Stimulated activated CD4-positive, alpha-beta T cell treated with anti-CD3 and anti-CD28 coated beads, Interleukin-15, amount 100 ng/mL, for 48 hours (primary cell): ENCODE measurements at regions not wholly inside any gene's neighbourhood (a gene's known extent, or its start where the extent isn't known, plus 50 kb on each side); places are given as distances from the start of the nearest gene placed in this dataset.

Source experiments
- DNase-seq, 2 donors: peaks; one replicate each; pipeline ENCODE4 v3.0.0-alpha.2; 2020; ENCODE audit warnings: low read depth in 2 of 2

DNA sequence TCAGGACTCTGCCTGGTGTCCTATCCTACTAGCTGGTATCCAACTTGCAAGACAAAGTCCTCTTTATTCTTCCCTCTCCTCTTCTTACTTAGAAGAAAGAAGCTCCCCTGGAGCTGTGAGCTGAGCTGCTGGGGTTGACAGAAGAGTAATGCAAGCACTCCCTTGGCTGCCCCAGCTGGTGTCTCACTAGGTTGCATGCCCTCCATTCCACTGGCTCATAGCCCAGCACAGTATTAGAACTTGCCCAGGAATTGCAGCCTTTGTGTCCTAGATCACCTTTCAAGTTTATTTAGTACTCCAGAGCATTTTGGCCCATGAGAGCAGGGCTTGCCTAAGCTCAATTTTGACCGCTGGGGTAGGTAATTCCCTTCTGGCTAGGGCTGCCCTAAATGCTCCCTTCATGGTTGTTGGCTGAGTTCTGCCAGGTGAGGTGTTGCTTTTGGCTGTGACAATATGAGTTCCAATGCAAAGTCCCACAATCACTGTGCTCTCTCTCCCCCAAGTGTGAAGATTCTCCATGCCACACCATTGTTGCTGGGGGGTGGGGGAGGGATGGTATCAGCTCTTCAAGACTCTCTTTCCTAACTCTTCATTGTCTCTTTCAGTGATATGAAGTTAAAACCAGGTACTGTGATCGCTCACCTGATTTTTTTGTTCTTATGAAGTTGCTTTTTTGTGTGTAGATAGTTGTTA is 317.4 kb upstream of the DDHD1 start:
- DNase-seq: no peak

DNA sequence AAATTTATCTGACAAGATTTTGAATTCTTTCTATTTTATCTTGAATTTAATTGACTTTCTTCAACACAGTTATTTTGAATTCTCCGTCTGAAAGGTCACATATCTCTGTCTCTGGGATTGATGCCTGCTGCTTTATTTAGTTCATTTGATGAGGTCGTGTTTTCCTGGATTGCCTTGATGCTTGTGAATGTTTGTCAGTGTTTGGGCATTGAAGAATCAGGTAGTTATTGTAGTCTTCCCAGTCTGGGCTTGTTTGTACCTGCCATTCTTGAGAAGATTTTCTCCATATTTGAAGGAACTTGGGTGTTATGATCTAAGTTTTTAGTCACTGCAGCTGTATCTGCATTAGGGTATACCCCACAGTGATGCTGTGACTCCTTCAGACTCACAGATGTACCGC is 315.8 kb upstream of the DDHD1 start:
- DNase-seq: no peak

DNA sequence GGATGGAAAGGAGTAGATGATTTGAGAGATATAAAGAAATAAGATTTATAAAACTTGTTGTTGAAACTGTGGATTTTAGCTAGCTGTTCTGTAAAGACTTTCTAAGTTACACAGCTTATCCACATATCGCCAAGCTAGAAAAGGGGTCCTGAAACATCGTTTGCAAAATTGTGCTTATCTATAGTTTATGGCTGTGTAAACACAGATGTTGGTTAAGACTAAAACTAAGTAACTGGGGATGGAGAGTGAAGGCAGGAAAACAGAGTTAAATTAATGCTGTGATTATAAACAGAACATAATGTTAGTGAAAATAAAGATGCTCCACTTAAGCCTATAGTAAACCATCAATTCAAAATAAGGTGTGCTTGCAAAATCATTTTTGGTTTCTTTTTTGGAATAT is 311.3 kb upstream of the DDHD1 start:
- no peak for DNase-seq

DNA sequence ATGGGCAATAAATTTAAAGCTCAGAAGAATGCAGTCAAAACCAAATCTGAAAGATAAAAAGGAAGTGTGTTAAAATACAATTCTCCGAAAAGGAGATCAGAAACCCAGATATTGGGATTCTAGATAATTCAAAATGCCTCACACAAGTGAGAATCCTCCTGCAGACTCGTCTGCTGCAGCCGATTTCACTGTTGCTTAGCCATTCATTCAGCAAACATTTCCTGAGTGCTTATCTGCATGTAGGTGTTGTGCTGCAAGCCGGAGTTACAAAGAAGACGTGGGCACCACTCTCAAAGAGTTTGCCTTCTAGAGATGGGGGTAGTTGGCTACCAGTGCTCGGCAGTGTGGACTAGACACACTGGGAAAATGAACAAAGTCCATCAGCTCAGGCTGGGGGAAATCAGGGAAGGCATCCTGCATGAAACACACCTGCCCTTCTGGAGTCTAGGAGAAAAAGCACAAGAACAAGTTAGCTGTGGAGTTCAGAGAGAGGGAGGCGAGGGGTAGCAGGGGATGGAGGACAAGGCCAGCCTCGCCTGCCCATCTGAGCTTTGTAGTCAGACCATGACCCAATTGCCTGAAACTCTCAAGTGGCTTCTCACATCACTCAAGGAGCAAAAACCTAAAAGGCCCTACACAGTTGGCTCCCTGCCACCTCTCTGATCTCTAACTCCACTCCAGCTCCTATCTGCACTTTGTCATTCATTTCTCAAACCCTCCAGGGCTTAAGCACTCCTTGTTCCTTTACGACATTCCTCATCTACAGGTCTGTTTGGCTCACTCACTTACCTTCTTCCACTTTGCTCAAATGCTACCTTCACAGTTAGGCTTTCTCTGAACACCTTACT is 310.0 kb upstream of the DDHD1 start:
- no peak for DNase-seq

DNA sequence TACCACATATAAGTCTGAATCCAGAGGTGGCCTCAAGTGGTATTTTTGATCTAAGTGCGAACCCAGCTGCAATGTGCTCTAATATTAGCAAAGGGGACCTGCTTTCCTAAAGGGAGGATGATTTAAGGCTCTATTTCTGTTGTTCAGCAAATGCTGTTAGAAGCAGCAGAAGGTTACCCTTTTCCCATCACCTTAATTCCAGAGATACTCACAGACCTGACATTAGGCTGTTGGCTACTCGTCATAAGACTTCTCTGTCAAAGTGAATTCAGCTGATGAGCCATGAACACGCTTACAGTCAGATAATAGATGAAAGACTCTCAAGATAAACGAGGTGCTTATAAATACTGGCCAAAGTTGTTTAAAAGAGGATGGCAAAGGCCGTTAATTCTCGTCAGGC is 308.7 kb upstream of the DDHD1 start:
- no peak for DNase-seq

DNA sequence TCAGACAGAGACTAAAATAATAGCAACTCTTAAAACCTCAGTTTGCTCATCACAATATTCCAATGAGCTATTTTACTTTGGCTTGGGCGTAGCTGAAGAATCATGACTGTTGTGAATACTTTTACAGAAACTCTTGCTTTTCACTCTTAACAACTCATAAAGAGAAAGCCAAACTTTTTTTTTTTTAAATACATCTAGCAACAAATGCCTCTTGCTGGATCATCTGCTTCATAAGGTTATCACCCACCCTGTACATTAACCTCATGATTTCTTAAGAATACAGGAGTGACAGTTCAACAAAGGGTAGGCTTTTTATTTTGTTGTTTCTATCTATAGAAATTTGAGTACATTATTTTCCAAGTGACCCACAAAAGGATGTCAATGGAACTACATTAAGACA is 307.4 kb upstream of the DDHD1 start:
- DNase-seq: no peak

DNA sequence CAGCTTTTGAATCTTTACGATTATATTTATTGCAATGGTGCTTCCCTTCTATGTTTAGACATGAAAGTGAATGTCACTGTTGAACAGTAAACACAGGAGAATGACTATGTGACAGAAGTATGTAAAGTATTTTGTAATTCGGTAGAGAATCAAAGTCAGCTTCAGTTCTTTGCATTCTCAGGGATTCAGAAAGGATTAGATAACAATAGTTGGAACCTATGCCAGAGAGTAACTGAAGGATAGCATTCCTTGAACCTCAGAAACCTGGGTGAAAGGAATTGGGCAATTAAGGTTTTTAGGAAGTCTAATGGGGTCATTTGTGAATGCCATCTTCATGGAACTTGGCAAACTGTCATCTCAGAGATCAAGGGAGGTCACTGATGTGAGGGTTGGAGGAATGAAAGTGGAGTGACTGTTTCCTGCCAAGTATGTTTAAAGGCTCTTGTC is 305.3 kb upstream of the DDHD1 start:
- DNase-seq: no peak

DNA sequence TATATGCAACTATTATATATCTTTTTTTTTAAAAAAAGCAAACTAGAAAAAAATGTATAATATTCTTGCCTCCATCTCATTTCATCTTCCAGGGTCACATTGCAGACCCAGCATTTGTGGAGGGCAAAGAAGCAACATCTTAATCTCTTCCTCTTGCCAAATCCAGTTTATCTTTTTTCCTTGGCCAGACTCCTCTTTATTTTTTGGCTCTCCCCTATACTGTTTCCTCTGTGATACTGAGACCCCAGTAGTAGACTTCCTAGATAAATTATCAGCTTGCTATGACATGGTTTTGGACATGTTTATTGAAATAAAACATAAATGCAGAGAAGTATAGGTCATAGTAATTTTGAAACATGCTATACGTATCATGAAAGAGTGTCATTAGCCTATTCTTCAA is 303.8 kb upstream of the DDHD1 start:
- no peak for DNase-seq

DNA sequence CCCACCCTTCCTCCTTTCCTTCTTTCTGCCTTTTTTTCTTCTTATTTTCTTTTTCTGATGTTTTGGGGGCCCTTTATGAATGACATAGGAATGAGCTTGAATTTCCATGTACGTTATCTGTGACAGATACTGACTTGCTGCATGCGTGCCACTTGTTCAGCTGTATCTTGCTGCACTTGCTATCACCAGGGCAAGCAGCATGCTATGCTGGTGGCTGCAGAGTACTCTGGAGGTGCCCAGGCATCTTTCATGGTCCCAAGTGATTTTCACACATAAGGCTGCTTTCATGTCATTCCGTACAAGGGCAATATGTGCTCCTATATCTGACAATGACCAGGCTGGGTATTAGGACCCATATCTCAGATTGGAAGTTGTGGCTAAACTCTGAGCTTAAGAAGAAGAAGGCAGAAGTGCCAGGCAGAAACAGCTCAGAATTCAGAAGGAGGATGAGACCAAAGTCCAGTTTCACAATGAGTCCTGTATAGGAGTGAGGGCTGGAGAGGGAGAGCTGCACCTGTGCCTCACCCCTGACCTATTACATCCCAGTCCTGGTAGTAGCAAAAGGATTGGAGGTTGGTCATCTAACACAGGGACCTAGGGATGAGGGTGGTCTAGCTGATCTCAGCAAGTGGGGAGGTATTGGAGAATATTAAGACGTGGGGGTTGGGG is 299.0 kb upstream of the DDHD1 start:
- no peak for DNase-seq

DNA sequence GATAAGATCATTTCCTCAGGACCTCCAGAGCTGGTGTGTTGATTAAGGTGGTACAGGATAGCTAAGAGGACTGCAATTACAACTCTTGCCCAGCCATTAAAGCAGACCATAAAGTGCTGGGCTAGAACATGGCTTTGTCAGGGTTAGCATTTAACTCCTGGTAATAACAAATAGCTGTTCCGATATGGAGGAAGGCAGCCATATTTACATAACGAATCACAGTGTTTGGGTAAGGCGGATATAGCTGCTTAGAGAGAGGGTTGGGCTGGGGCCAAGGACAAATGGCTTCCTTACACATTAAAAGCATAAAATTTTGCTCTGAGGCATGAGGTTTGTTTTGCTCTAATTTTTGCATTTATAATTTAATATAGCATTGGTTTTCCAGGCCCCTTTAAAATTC is 297.7 kb upstream of the DDHD1 start:
- DNase-seq: no peak

DNA sequence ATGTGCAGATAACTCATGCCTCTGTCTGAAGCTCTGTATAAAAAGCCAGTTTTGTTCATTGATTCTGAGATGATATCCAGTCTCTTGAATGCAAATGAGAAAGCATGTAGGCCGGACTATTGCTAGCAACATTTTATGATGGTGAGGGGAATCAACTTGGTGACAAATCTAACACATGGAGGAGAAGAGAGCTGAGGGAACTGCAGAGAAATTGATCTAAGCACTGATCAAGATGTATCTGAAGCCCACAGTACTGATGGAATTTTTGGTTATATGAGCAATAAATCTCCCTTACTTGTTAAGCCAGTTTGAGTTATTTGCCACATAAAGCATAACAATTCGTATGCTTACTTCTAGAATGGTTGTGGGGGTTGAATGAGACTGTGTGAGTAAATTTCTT is 295.6 kb upstream of the DDHD1 start:
- DNase-seq: no peak

DNA sequence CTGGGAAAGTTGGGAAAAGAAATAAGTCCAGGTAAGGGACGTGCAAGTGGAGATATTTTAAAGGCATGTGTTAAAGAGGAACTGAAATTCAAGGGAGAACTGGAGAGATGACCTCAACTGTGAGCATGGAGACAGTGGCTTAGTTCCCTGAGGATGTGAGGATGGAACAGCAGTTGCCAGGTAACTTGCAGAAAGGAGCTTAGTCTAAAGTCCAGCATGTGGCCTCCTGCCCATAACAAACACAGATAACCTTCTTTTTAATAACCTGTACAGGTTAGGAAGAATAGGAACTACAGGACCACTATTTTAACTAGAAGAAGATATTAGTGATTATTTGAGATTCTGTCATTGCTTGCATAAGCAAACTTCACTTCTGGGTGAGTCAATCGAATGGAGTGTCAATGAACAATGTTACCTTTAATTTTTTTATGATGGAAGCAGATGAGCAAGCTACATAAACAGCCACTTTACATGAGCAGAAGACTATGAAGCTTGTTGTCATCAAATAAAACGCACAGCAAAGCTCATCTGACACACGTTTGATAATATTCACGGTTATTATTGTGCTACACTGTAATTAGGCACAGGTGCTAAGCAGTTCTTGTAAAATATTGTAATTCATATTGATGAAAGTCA is 291.7 kb upstream of the DDHD1 start:
- no peak for DNase-seq

DNA sequence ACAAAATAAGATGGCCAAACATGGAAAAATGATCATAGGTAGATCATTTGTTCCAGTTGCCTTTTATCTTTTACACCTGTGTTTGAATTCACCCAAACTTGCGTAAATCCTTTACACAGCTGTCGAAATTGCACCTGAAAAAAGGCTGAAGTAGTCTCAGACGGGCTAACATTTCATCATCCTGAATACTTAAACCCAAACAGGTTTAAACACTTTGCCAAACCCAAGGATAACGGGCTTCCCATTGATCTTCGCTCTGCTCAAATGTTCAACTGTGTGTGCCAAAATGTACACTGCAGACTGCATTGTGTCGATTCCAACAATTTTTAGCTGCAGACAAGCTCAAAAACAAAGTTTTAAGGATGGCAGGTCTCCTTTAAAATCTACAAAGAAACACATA is 288.7 kb upstream of the DDHD1 start:
- DNase-seq: no peak

DNA sequence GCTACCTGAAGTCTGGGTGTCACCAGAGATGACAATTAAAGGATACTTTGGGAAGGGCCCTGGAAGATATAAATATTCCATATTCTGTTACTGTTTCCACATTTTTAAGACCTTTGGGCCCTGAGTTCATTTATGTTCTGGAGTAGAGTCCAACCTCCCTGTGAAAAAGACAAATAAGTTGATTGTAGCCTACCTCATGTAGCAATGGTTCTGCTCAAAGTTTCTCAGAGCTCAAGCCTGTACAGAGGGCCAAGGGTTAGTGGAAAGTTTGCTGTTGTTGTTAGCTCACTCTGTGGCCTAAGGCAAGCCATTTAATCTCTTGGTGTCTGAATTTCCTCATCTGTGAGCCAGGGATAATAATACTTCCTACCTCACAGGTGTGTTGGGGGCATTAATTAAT is 284.7 kb upstream of the DDHD1 start:
- no peak for DNase-seq

DNA sequence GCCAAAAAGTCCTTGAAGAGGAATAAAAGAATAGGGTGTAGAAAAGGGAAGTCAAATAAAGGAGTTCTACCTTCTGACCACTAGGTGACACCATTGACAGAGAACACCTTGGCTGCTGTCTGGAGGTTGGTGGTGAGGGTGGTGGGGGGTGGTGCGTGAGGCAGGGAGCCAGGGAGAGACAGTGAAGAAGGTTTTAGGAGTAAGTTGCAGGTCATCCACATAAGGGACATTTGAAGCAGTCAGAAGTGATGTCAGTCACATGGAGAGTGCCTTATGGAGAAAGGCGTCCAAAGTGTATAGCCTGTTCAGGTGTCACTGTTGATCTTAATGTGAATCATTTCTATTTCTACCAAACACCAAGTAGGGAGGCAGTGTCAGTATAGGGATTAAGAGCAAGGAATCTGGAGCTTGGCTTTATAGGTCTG is 279.3 kb upstream of the DDHD1 start:
- DNase-seq: no peak

DNA sequence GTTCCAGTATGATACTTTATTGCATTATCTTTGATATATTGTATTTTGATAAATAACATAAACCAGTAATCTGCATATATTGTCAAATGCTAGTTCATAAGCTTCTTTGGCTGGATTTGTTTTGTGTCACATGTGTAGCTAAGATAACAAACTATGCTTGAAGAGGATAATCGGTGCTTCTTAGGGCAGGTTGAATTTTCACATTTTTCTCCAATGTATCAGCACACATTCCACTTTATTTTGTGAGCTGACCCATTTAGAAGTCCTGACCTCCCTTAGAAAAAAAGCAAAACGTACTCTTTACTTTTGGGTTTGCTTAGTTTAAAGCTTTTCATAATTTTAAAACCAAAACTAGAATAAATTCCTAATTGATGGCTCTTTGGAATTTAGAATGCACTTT is 277.7 kb upstream of the DDHD1 start:
- DNase-seq: no peak

DNA sequence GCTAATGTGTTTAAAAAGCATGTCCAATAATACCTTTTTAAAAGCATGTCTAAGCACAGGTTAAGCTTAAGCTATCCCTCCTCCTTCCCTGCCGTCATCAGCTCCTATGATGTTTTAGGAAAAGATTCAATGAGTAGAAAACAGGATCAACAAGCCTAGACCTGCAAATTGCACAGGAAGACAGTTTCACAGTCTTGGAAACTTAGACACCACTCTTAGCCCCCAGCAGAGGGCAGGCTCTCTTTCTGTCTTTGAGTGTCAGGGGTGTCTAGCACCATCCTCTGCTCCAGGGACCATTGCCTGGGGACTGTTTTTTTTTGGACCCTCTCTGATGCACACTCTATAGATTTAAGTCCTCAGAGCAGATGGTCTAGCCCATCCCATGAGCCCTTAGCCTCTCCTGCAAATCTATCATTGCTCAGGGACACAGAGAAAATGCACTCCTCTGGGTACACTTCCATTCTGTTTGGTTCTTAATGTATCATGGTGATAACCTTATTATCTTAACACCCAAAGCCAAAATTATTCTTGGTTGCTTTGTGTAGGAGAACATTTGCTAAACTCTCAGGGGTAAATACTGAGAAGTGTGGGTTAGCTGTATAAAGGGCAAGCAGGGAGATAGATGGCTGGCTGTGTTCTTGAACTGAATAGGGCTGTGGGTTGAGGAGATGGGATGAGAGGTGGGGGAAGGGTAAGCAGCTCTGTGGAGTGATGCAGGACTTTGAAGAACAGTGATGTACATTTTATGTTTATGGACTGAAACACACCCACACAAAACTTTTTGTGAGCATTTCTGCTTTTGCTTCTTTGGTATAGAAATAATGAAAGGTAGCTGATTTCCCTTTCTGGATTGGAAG is 259.9 kb upstream of the DDHD1 start:
- DNase-seq: no peak

DNA sequence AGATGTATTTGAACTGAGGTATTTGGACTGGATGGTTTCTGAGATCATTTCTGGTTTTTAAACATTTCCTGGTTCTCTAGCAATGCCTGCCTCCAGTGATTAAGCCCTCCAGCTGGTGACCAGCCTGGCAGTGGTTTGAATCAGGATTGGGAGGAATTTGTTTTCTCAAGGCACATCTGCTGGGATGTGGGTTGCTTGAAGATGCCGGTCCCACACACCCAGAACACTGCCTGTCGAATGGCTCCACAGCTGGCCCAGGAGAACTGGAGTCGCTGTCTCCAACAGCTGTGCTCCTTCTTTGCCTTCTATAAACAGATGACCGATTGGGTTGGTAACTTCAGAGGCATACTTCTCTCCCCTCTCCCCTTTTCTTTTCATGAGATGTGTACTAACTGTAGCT is 258.0 kb upstream of the DDHD1 start:
- DNase-seq: no peak

DNA sequence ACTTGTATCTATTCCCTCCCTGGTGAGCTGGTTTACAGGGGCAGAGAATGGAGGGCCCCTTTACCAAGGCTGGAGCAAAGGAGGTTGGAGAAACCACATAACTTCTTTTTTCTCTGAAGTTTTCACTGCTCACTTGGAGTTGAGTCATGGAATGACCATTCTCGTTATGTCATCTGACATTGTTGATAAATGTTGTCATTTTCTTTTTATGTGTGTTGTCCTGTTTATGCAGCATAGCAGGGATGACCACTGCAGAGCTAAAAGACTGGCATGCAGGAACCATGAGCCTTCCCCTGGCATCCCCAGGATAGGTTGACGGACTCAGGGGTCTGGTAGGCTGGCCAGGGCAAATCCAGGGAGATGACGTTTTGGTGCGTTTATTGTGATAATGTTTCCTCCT is 256.8 kb upstream of the DDHD1 start:
- no peak for DNase-seq

DNA sequence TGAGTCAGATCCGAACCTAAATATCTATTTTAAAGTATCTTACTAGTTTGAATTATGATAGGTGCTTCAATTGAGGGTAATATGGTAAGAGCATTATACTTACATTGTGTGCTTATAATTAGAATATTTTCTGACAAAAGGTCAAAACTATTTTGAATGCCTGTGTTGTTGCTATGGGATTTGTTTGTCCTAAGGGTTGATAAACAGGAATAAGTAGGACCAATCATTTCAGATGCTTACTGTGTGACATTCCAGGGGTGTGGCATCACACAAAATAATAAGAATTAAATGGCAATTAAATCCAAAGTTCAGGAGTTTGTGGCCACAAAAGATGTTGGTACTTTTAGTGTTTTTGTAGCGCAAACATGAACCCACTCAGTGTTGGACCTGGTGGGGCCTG is 256.2 kb upstream of the DDHD1 start:
- DNase-seq: no peak

DNA sequence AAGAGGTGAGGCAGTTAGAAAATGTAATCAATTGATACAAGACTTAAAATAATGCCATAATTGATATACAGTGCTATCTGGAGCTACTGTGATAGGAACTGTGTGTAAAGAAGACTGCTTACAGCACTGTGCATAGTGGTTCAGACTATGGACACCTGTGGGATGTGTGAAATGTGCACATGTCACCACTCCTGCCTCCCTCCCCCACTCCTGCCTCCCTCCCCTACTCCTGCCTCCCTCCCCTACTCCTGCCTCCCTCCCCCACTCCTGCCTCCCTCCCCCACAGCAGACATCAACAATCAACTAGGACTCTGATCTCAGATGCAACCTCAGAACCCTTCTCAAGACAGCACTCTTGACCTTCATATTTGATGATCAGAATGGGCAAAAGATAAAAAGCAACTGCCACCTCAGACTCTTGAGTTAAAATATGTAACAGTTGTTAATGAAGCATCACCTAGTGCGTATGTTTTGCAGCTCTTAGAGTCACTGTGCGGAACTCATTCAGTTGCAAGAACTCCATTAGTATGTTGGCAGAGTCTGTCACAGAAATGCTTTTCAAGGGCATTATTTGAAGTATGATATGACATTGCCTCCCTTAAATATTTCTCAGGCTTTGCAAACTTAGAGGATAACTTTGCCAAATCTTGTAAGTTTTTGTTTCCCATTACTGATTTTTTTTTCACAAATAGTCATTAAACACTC is 255.2 kb upstream of the DDHD1 start:
- DNase-seq: no peak
